Left lung (tissue), 4 donors: ENCODE measurements at regions not wholly inside any gene's neighbourhood (a gene's known extent, or its start where the extent isn't known, plus 50 kb on each side); places are given as distances from the start of the nearest gene placed in this dataset.

Experiments used
- ATAC-seq: fragments of 200-7000 bp; cut with Tn5 transposase; one replicate; pipeline ENCODE4 v1.9.1; 2020; ENCODE audit warnings: moderate library complexity
- DNase-seq, 4 donors: peaks; one replicate each; pipeline ENCODE4 v3.0.0-alpha.2; 2013 to 2020
- H3K27ac ChIP-seq, 2 donors: fragments of 200-600 bp; sonication (generic) in 1 of 2; one replicate each; pipeline versions ENCODE4 v1.5.0 to v1.8.0; 2020 to 2021
- H3K27me3 ChIP-seq, 2 donors: fragments of 200-600 bp; sonication (generic) in 1 of 2; one replicate each; pipeline versions ENCODE4 v1.5.0 to v1.8.0; 2020 to 2021
- H3K36me3 ChIP-seq, 2 donors: fragments of 200-600 bp; sonication (generic) in 1 of 2; one replicate each; pipeline versions ENCODE4 v1.5.0 to v1.8.0; 2020 to 2021
- H3K4me1 ChIP-seq, 2 donors: fragments of 200-600 bp; one replicate each; pipeline ENCODE4 v1.8.0; 2021
- H3K4me3 ChIP-seq, 2 donors: fragments of 200-600 bp; sonication (generic) in 1 of 2; one replicate each; pipeline versions ENCODE4 v1.5.0 to v1.8.0; 2020 to 2021; ENCODE audit warnings: mild to moderate bottlenecking in 1 of 2
- H3K9me3 ChIP-seq, 2 donors: fragments of 200-600 bp; sonication (generic) in 1 of 2; one replicate each; pipeline versions ENCODE4 v1.5.0 to v1.8.0; 2020 to 2021
- intact Hi-C, 2 donors: fragments of 100-400 bp; cut with DNase I; formaldehyde crosslinking; loops; one replicate each; pipeline versions ENCODE4 v1.11.2 to v1.14.2; 2022
- TF ChIP-seq, protein P1 (sequence below), 2 donors: fragments of 200-600 bp; sonication (generic) in 1 of 2; IDR thresholded peaks; one replicate each; pipeline versions ENCODE4 v1.5.0 to v1.8.0; 2021; ENCODE audit warnings: antibody characterized with exemption in 2 of 2
- donor health status: DM: no; HTN: yes; CAD: no.
- donor health status: DM: no; HTN: no; CAD: no.

DNA sequence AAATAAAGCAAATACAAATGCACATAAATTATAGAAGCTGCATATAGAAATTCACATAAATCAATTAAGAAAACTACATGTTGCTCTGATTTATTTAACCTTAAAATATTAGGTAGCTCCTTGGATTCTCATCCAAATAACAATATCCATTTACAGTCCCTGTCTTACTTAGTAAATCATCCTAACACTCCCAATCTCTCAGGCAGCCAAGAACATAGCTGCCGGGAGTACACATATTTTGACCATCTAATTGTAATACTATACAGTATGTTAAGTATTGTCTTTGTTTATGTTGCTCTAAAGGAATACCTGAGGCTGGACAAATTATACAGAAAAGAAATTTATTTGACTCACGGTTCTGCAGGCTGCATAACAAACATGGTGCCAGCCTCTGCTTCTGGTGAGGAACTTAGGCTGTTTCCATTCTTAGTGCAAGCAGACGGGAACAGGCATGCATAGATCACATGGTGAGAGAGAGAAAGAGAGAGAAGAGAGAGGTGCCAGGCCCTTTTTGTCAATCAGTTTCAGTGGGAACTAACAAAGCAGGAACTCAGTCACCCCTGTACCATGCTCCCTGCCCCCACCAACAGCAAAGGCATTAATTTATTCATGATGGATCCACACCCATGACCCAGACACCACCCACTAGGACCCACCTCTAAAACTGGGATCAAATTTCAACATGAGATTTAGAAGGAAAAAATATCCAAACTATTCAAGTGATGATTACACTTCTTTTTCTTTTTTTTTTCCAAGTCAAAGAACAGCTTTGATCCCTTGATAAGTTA lies 614.8 kb upstream of the TECRL start:
- ATAC-seq: no peak
- H3K4me3 ChIP-seq: no peak overlapping the region
- no peaks in the 10 kb centered on the region for H3K36me3 ChIP-seq
- peaks cover 0 to 4% of the 10 kb centered on the region in 2 donors for H3K9me3 ChIP-seq
- H3K27me3 ChIP-seq: no peaks in the 10 kb centered on the region
- no peak overlapping the region for H3K27ac ChIP-seq
- no peak for DNase-seq
- no peaks in the 10 kb centered on the region for H3K4me1 ChIP-seq
- TF ChIP-seq, protein P1, sequence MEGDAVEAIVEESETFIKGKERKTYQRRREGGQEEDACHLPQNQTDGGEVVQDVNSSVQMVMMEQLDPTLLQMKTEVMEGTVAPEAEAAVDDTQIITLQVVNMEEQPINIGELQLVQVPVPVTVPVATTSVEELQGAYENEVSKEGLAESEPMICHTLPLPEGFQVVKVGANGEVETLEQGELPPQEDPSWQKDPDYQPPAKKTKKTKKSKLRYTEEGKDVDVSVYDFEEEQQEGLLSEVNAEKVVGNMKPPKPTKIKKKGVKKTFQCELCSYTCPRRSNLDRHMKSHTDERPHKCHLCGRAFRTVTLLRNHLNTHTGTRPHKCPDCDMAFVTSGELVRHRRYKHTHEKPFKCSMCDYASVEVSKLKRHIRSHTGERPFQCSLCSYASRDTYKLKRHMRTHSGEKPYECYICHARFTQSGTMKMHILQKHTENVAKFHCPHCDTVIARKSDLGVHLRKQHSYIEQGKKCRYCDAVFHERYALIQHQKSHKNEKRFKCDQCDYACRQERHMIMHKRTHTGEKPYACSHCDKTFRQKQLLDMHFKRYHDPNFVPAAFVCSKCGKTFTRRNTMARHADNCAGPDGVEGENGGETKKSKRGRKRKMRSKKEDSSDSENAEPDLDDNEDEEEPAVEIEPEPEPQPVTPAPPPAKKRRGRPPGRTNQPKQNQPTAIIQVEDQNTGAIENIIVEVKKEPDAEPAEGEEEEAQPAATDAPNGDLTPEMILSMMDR (IDR thresholded peaks at IDR 0.05): no peak
- intact Hi-C loops: no loop called here

DNA sequence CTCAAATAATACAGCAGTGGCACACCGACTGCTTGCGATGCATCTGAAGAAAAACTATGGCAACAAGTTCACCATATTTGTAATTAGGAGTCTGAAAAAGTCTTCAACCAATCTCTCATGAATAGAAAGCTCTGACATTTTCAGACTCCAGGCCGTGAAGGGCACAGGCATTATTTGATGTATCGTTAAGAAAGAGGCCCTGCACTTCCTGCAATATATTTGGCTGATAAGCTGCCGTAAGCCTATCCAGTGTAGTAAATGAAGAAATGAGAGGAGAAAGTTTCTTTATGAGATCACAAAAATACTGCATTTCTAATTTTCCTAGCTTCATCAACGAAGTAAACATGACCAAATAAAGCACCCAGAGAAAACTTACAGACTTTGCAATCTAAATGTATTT lies 613.8 kb upstream of the TECRL start:
- H3K4me3 ChIP-seq: no peak overlapping the region
- no peaks in the 10 kb centered on the region for H3K36me3 ChIP-seq
- TF ChIP-seq, protein P1 (IDR thresholded peaks at IDR 0.05): no peak
- intact Hi-C loops: no loop called here
- no peak for DNase-seq
- H3K27ac ChIP-seq: no peak overlapping the region
- no peaks in the 10 kb centered on the region for H3K4me1 ChIP-seq
- ATAC-seq: no peak
- no peaks in the 10 kb centered on the region for H3K27me3 ChIP-seq
- peaks cover 0 to 4% of the 10 kb centered on the region in 2 donors for H3K9me3 ChIP-seq

DNA sequence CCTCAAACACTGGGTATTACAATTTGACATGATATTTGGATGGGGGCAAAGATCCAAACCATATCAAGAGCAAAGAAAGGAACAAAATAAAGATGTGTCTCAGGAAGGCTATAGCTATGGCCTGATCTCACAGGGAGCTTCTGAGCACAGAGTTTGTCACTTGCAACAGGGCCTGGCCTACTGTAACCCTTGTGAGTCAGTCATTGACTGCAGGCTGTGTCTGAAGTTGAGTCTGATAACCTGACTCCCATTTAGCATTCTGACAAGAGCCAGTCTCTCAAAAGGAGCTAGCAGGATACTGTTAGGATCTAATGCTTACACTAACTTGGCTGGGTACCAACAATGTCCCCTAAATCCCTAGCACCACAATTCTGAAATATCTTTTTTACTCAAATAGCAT lies 612.5 kb upstream of the TECRL start:
- Histone ChIP-seq H3K4me1 (no peaks in the 10 kb centered on the region), H3K36me3 (no peaks in the 10 kb centered on the region), H3K9me3 (peaks cover 0 to 4% of the 10 kb centered on the region in 2 donors), H3K27me3 (no peaks in the 10 kb centered on the region), H3K27ac (no peak overlapping the region), H3K4me3 (no peak overlapping the region)
- ATAC-seq: no peak
- TF ChIP-seq, protein P1 (IDR thresholded peaks at IDR 0.05): no peak
- intact Hi-C loops: no loop called here
- no peak for DNase-seq

DNA sequence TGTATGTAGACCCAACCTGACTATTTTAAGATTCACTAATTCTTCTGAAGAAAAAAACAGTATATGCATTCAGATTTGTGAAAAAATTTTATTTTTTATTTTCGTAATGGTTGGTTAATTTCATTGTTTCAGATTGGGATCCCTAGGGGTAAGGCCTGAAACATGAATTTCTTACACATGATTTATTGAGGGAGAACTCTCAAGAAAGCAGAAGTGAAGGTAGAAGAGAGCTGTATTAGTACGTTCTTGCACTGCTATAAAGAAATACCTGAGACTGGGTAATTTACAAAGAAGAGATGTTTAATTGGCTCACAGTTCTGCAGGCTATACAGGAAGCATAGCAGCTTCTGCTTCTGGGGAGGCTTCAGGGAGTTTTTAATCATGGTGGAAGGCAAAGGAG lies 611.9 kb upstream of the TECRL start:
- Histone ChIP-seq H3K4me1 (no peaks in the 10 kb centered on the region), H3K9me3 (peaks cover 0 to under 1% of the 10 kb centered on the region in 2 donors), H3K27ac (no peak overlapping the region), H3K27me3 (no peaks in the 10 kb centered on the region), H3K36me3 (no peaks in the 10 kb centered on the region), H3K4me3 (no peak overlapping the region)
- ATAC-seq (no peak), DNase-seq (no peak)
- intact Hi-C loops: no loop called here
- TF ChIP-seq, protein P1 (IDR thresholded peaks at IDR 0.05): no peak

DNA sequence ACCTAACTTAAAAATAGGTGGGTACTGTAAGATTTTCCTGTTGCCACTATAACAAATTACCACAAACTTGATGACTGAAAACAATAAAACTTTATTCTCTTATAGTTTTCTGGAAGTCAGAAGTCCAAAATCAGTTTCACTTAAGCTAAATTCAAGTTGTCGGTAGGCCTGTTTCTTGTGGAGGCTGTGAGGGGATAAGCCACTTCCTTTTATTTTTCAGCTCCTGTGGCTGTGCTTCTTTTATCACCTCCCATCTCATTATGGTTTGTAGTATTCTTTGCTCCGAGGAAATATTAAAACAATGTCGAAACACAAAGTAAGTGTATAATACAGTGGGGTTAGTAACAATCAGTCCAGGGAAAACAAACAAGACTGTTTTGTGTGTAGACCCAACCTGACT lies 610.5 kb upstream of the TECRL start:
- Histone ChIP-seq H3K9me3 (no peaks in the 10 kb centered on the region), H3K4me3 (no peak overlapping the region), H3K36me3 (no peaks in the 10 kb centered on the region), H3K4me1 (no peaks in the 10 kb centered on the region), H3K27ac (no peak overlapping the region), H3K27me3 (no peaks in the 10 kb centered on the region)
- DNase-seq (no peak), ATAC-seq (no peak)
- TF ChIP-seq, protein P1 (IDR thresholded peaks at IDR 0.05): no peak
- intact Hi-C loops: no loop called here
